ENCODE measurements at regions not wholly inside any gene's neighbourhood (a gene's known extent, or its start where the extent isn't known, plus 50 kb on each side); places are given as distances from the start of the nearest gene placed in this dataset.

- Histone ChIP-seq H2AFZ (ENCODE audit: low read depth, low read length) (no peak overlapping the region), H3K36me3 (replicated peaks; ENCODE audit: low read depth, low read length) (peaks cover 10% of the 10 kb centered on the region), H3K9me3 (ENCODE audit: insufficient read depth, low read length) (peaks cover 15% of the 10 kb centered on the region; the same call in 1 of the 2 replicates), H3K79me2 (ENCODE audit: low read length) (no peaks in the 10 kb centered on the region), H3K4me1 (ENCODE audit: low read length) (no peaks in the 10 kb centered on the region), H3K27ac (ENCODE audit: low read length) (no peak overlapping the region), H3K9ac (ENCODE audit: low read length) (no peak overlapping the region), H3K4me3 (ENCODE audit: low read length) (no peak overlapping the region), H4K20me1 (ENCODE audit: insufficient read depth, low read length) (no peaks in the 10 kb centered on the region), H3K27me3 (ENCODE audit: low read depth, low read length) (no peaks in the 10 kb centered on the region), H3K4me2 (ENCODE audit: low read length) (no peak overlapping the region)
- TF ChIP-seq CTCF (IDR thresholded peaks at IDR 0.05; ENCODE audit: low read depth, low read length), result no peak
- no peak for TF ChIP-seq EZH2phosphoT487 (IDR thresholded peaks at IDR 0.05; ENCODE audit: low read depth)
Measured at GRCh38 chr13:85671336-85671735, 127.9 kb downstream of the SLITRK6 start.

DNA sequence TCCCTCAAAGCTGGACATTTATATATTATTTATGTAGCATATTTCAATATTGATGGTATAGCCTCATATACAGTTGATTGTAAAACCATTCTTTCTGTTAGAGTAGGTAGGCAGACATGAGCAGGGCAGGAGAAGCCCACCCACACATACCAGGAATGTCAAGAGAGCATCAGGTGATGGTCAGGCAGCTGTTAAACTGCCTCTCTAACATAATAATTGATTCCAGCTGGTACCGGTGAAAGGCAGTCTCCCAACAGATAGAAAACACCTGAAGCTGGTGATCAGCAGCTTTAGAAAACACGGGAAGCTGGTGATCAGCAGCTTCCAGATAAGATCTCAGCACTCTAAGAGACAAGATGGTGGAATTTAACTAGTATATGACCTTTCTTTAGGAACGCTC, 132.9 kb downstream of the SLITRK6 start:
- H3K4me3 ChIP-seq (ENCODE audit: low read length), result no peak overlapping the region
- no peak for TF ChIP-seq CTCF (IDR thresholded peaks at IDR 0.05; ENCODE audit: low read depth, low read length)
- no peak for TF ChIP-seq EZH2phosphoT487 (IDR thresholded peaks at IDR 0.05; ENCODE audit: low read depth)
- no peak overlapping the region for H3K27ac ChIP-seq (ENCODE audit: low read length)
- no peaks in the 10 kb centered on the region for H3K9me3 ChIP-seq (ENCODE audit: insufficient read depth, low read length)
- no peak overlapping the region for H2AFZ ChIP-seq (ENCODE audit: low read depth, low read length)
- no peaks in the 10 kb centered on the region for H4K20me1 ChIP-seq (ENCODE audit: insufficient read depth, low read length)
- no peaks in the 10 kb centered on the region for H3K36me3 ChIP-seq (replicated peaks; ENCODE audit: low read depth, low read length)
- no peaks in the 10 kb centered on the region for H3K4me1 ChIP-seq (ENCODE audit: low read length)
- no peak overlapping the region for H3K4me2 ChIP-seq (ENCODE audit: low read length)
- no peak overlapping the region for H3K9ac ChIP-seq (ENCODE audit: low read length)
- H3K79me2 ChIP-seq (ENCODE audit: low read length), result no peaks in the 10 kb centered on the region
- no peaks in the 10 kb centered on the region for H3K27me3 ChIP-seq (ENCODE audit: low read depth, low read length)

GRCh38 chr13:85665286-85665685, 133.9 kb downstream of the SLITRK6 start:
- Histone ChIP-seq H4K20me1 (ENCODE audit: insufficient read depth, low read length) (no peaks in the 10 kb centered on the region), H3K27ac (ENCODE audit: low read length) (no peak overlapping the region), H3K9me3 (ENCODE audit: insufficient read depth, low read length) (no peaks in the 10 kb centered on the region), H3K4me3 (ENCODE audit: low read length) (no peak overlapping the region), H3K36me3 (replicated peaks; ENCODE audit: low read depth, low read length) (no peaks in the 10 kb centered on the region), H2AFZ (ENCODE audit: low read depth, low read length) (no peak overlapping the region), H3K4me1 (ENCODE audit: low read length) (no peaks in the 10 kb centered on the region), H3K27me3 (ENCODE audit: low read depth, low read length) (no peaks in the 10 kb centered on the region), H3K9ac (ENCODE audit: low read length) (no peak overlapping the region), H3K79me2 (ENCODE audit: low read length) (no peaks in the 10 kb centered on the region), H3K4me2 (ENCODE audit: low read length) (no peak overlapping the region)
- no peak for TF ChIP-seq CTCF (IDR thresholded peaks at IDR 0.05; ENCODE audit: low read depth, low read length)
- TF ChIP-seq EZH2phosphoT487 (IDR thresholded peaks at IDR 0.05; ENCODE audit: low read depth), result no peak

DNA sequence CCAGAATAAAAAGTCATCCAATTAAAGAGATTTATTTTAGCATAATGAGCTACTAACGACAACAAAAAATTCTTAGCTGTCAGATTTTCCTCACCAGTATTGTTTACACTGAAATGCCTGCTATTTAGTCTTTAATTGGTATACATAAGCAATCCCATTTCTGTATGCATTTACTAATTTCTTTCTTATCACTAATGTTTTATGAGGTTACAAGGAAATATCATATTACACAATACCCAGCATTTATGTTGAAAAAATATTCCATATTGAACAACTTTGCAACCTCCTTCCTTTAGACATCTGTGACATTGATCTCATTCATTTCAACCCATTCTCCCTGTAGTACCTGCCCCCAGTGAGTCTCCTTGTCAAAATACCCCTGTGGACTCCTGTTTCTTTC, 135.4 kb downstream of the SLITRK6 start:
- H4K20me1 ChIP-seq (ENCODE audit: insufficient read depth, low read length), result no peaks in the 10 kb centered on the region
- no peak overlapping the region for H3K4me2 ChIP-seq (ENCODE audit: low read length)
- H3K27me3 ChIP-seq (ENCODE audit: low read depth, low read length), result no peaks in the 10 kb centered on the region
- H3K4me1 ChIP-seq (ENCODE audit: low read length), result no peaks in the 10 kb centered on the region
- H3K4me3 ChIP-seq (ENCODE audit: low read length), result no peak overlapping the region
- H2AFZ ChIP-seq (ENCODE audit: low read depth, low read length), result no peak overlapping the region
- no peak overlapping the region for H3K27ac ChIP-seq (ENCODE audit: low read length)
- H3K79me2 ChIP-seq (ENCODE audit: low read length), result no peaks in the 10 kb centered on the region
- TF ChIP-seq CTCF (IDR thresholded peaks at IDR 0.05; ENCODE audit: low read depth, low read length) (no peak), EZH2phosphoT487 (IDR thresholded peaks at IDR 0.05; ENCODE audit: low read depth) (no peak)
- H3K9me3 ChIP-seq (ENCODE audit: insufficient read depth, low read length), result no peaks in the 10 kb centered on the region
- no peak overlapping the region for H3K9ac ChIP-seq (ENCODE audit: low read length)
- no peaks in the 10 kb centered on the region for H3K36me3 ChIP-seq (replicated peaks; ENCODE audit: low read depth, low read length)
